OCI-LY3 (cell line): ENCODE measurements at regions not wholly inside any gene's neighbourhood (a gene's known extent, or its start where the extent isn't known, plus 50 kb on each side); places are given as distances from the start of the nearest gene placed in this dataset.

Experiments used
- H2AFZ ChIP-seq: fragments of 200-600, 300-600 bp; shearing (Covaris generic); 2 replicates; pipeline ENCODE4 v1.6.0; 2014; ENCODE audit warnings: antibody characterized with exemption, low read depth, low read length
- H3K27ac ChIP-seq: fragments of 200-600, 300-600 bp; sonication (generic); 2 replicates; pipeline ENCODE4 v1.5.1; 2014; ENCODE audit warnings: mild to moderate bottlenecking, low read length, moderate library complexity, mixed read lengths
- H3K27me3 ChIP-seq: fragments of 200-600, 300-600 bp; sonication (generic); 2 replicates; pipeline ENCODE4 v1.6.1; 2014; ENCODE audit warnings: low read depth, low read length, mixed read lengths
- H3K36me3 ChIP-seq: fragments of 200-600, 300-600 bp; sonication (generic); replicated peaks from 2 replicates; pipeline ENCODE3; 2014; ENCODE audit warnings: low read depth, low read length, mixed read lengths
- H3K4me1 ChIP-seq: fragments of 300-600, 200-600 bp; sonication (generic); 2 replicates; pipeline ENCODE4 v1.6.1; 2014; ENCODE audit warnings: low read length, mixed read lengths
- H3K4me2 ChIP-seq: fragments of 200-600, 300-600 bp; sonication (generic); 2 replicates; pipeline ENCODE4 v1.6.1; 2014; ENCODE audit warnings: low read length, mixed read lengths
- H3K4me3 ChIP-seq: fragments of 300-600, 200-600 bp; sonication (generic); 2 replicates; pipeline ENCODE4 v1.5.1; 2014; ENCODE audit warnings: antibody characterized with exemption, mild to moderate bottlenecking, low read length, moderate library complexity
- H3K79me2 ChIP-seq: fragments of 300-600, 200-600 bp; shearing (Covaris generic); 2 replicates; pipeline ENCODE4 v1.6.1; 2014; ENCODE audit warnings: mild to moderate bottlenecking, low read length, mixed read lengths
- H3K9ac ChIP-seq: fragments of 300-600, 200-600 bp; shearing (Covaris generic); 2 replicates; pipeline ENCODE4 v1.6.0; 2014; ENCODE audit warnings: mild to moderate bottlenecking, low read length, moderate library complexity
- H3K9me3 ChIP-seq: fragments of 200-600, 300-600 bp; shearing (Covaris generic); 2 replicates; pipeline ENCODE4 v1.6.1; 2014; ENCODE audit warnings: low read length, mixed read lengths; ENCODE audit not compliant: insufficient read depth
- H4K20me1 ChIP-seq: fragments of 200-600, 300-600 bp; sonication (generic); 2 replicates; pipeline ENCODE4 v1.6.1; 2016; ENCODE audit warnings: low read length, mixed read lengths; ENCODE audit not compliant: insufficient read depth
- EZH2phosphoT487 ChIP-seq: fragments of 200-600 bp; shearing (Covaris generic); IDR thresholded peaks from 2 replicates; pipeline ENCODE4 v1.6.1; 2018; ENCODE audit warnings: antibody characterized with exemption, mixed run types, low read depth
- TF ChIP-seq, protein P1 (sequence below): fragments of 200-600, 300-600 bp; sonication (generic); IDR thresholded peaks from 2 replicates; pipeline ENCODE4 v1.5.1; 2014; ENCODE audit warnings: antibody characterized with exemption, low read length, low read depth

DNA sequence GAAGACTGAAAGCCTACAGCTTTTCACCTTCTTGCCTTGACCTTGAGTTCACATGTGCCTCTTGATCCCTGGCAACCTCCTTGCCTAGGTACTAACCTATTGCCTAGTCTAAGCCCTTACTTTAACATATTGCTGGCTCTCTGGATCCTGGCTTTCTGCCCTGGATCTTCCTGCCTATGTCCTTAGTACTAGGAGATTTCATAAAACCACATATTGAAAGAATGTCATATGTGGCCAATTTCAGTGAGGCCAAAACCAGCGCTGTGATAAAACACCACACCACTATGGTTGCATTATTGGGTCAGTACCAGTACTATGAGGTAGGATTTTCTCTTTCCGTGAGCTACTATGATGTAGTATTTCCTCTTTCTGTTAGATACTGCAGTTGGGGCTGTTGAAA, 80.4 kb downstream of the CT47B1 start:
- no peaks in the 10 kb centered on the region for H3K27me3 ChIP-seq
- H3K9ac ChIP-seq, result no peak overlapping the region
- H3K4me3 ChIP-seq, result no peak overlapping the region
- H2AFZ ChIP-seq, result no peak overlapping the region
- H3K36me3 ChIP-seq, result no peaks in the 10 kb centered on the region
- TF ChIP-seq, protein P1, sequence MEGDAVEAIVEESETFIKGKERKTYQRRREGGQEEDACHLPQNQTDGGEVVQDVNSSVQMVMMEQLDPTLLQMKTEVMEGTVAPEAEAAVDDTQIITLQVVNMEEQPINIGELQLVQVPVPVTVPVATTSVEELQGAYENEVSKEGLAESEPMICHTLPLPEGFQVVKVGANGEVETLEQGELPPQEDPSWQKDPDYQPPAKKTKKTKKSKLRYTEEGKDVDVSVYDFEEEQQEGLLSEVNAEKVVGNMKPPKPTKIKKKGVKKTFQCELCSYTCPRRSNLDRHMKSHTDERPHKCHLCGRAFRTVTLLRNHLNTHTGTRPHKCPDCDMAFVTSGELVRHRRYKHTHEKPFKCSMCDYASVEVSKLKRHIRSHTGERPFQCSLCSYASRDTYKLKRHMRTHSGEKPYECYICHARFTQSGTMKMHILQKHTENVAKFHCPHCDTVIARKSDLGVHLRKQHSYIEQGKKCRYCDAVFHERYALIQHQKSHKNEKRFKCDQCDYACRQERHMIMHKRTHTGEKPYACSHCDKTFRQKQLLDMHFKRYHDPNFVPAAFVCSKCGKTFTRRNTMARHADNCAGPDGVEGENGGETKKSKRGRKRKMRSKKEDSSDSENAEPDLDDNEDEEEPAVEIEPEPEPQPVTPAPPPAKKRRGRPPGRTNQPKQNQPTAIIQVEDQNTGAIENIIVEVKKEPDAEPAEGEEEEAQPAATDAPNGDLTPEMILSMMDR, result no peak
- no peak for TF ChIP-seq EZH2phosphoT487
- H3K9me3 ChIP-seq, result no peaks in the 10 kb centered on the region
- no peak overlapping the region for H3K27ac ChIP-seq
- H3K4me1 ChIP-seq, result peaks cover 35% of the 10 kb centered on the region
- H3K4me2 ChIP-seq, result no peak overlapping the region
- no peaks in the 10 kb centered on the region for H4K20me1 ChIP-seq
- no peaks in the 10 kb centered on the region for H3K79me2 ChIP-seq

DNA sequence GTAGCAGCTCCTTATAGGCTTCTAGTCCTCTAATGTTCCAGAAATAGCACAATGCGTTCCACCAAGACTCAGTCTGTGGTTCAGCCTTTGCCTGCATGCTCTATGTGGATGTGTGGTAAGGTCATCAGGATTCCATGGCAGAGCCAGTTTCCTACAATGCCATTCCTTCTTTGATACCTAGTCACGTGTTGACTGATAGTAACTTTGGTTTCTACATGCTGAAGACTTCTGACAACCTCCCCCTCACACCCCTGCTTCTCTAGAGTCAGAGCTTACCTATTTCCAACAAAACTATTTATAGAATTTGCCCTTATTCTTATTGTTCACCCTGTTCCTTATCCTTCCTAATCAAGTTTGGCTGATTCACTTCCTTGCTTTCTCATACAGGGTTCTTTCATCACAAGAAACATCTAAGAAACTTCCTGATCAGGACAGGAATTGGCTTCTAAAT, 81.1 kb downstream of the CT47B1 start:
- H3K4me2 ChIP-seq, result no peak overlapping the region
- no peaks in the 10 kb centered on the region for H3K9me3 ChIP-seq
- H4K20me1 ChIP-seq, result no peaks in the 10 kb centered on the region
- no peaks in the 10 kb centered on the region for H3K27me3 ChIP-seq
- no peaks in the 10 kb centered on the region for H3K79me2 ChIP-seq
- no peak overlapping the region for H3K27ac ChIP-seq
- no peak overlapping the region for H2AFZ ChIP-seq
- peaks cover 30% of the 10 kb centered on the region for H3K4me1 ChIP-seq
- no peak overlapping the region for H3K4me3 ChIP-seq
- TF ChIP-seq, protein P1, result no peak
- TF ChIP-seq EZH2phosphoT487, result no peak
- H3K9ac ChIP-seq, result no peak overlapping the region
- no peaks in the 10 kb centered on the region for H3K36me3 ChIP-seq

DNA sequence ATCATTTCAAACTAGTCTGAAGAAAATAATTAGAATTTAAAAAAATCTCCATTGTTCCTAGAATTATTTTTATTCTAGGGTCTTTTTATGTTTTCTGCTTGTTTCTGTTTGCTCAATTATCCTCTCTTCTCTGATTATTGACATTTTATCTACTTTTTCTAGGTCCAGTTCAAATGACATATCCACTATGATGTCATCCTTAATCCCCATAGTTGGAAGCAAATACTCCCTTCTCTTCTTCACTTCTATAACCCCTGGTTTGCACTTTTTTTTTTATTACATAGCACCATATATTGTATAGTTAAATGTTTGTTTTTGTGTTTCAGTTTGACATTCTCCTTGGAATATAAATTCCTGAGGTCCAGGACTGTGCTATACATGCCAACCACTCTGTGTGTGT, 82.6 kb downstream of the CT47B1 start:
- Histone ChIP-seq H3K9ac (no peak overlapping the region), H4K20me1 (no peaks in the 10 kb centered on the region), H3K27ac (no peak overlapping the region), H3K9me3 (no peaks in the 10 kb centered on the region), H3K4me1 (peaks cover 18% of the 10 kb centered on the region), H2AFZ (no peak overlapping the region), H3K4me3 (no peak overlapping the region), H3K36me3 (no peaks in the 10 kb centered on the region), H3K27me3 (no peaks in the 10 kb centered on the region), H3K4me2 (no peak overlapping the region), H3K79me2 (no peaks in the 10 kb centered on the region)
- TF ChIP-seq, protein P1, result no peak
- TF ChIP-seq EZH2phosphoT487, result no peak

DNA sequence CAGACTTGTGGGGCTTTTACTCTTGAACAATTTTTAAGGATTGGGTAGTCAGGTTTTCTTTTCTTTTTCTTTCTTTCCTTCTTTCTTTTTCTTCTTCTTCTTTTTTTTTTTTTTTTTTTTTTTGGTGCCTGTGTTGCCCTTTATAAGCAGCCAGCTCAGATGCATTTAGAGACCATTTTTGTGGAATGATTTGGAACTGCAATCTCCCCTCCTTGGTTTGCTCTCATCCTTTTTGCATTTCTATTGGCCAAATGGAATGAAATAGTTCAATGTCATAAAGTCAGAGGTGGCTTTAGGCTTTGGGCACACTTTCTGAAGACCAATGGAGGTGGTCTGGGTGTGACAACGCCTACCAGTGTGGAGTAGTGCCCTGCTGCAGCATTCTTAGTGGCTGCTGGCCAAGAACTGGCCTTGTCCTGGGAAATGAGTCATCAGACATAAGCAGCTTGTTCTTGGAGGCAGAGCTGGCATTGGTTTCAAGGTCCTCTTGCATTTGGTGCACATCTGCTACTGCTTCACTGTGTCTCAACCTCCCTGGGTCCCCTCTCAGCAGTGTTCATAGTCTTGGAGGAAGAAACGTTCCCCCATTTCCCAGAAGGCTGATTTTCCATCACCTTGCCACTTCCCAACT, 84.5 kb downstream of the CT47B1 start:
- no peaks in the 10 kb centered on the region for H3K9me3 ChIP-seq
- H3K4me1 ChIP-seq, result peaks cover 6% of the 10 kb centered on the region
- no peak overlapping the region for H3K4me2 ChIP-seq
- TF ChIP-seq, protein P1, result no peak
- TF ChIP-seq EZH2phosphoT487, result no peak
- no peak overlapping the region for H3K9ac ChIP-seq
- no peak overlapping the region for H3K4me3 ChIP-seq
- no peaks in the 10 kb centered on the region for H4K20me1 ChIP-seq
- H2AFZ ChIP-seq, result no peak overlapping the region
- H3K27ac ChIP-seq, result no peak overlapping the region
- no peaks in the 10 kb centered on the region for H3K36me3 ChIP-seq
- H3K27me3 ChIP-seq, result no peaks in the 10 kb centered on the region
- H3K79me2 ChIP-seq, result no peaks in the 10 kb centered on the region
